Esophagus muscularis mucosa (tissue), 2 donors: ENCODE measurements at regions not wholly inside any gene's neighbourhood (a gene's known extent, or its start where the extent isn't known, plus 50 kb on each side); places are given as distances from the start of the nearest gene placed in this dataset.
"Not testable (repeated sequence)": the region's sequence is repeated elsewhere in the genome, so short reads cannot be mapped to it uniquely, and the experiment has no call there.

Source experiments
- POLR2A ChIP-seq: fragments of 450-650 bp; IDR thresholded peaks from one replicate; pipeline ENCODE4 v1.6.1; 2017; ENCODE audit warnings: antibody characterized with exemption, moderate library complexity, mild to moderate bottlenecking, low read depth
- POLR2AphosphoS5 ChIP-seq, 2 donors: sonication (generic); formaldehyde crosslinking; IDR thresholded peaks; one replicate each; pipeline ENCODE4 v1.6.1; 2017; ENCODE audit warnings: antibody characterized with exemption in 2 of 2

DNA sequence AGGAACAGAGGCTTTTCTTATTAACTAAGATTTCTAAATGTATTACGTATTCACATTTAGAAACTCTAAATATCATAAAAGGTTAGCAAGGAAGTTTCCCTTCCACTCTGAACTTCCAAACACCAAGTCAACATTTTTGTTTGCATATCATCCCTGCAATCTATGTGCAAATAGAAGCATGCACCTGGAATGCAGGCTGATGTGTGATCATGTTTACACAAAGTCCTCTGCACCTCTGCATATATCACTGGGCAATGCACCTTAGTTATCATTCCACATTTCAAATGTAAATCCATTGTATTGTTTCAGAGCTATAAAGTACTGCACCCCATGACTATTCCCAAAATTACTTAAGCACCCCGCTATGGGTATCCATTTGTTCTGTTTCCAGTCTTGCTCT is 142.1 kb downstream of the LRRC74B start:
- not testable (repeated sequence) for TF ChIP-seq POLR2A; POLR2AphosphoS5 (IDR thresholded peaks at IDR 0.05)
